Psoas muscle (tissue), 7 donors: ENCODE measurements at regions not wholly inside any gene's neighbourhood (a gene's known extent, or its start where the extent isn't known, plus 50 kb on each side); places are given as distances from the start of the nearest gene placed in this dataset.

Experiments
- ATAC-seq, 4 donors: fragments of 200-7000 bp; cut with Tn5 transposase; one replicate each; pipeline ENCODE4 v1.9.1; 2020; ENCODE audit warnings: moderate library complexity in 3 of 4, mild to moderate bottlenecking in 2 of 4
- DNase-seq, 2 donors: peaks; one replicate each; pipeline ENCODE4 v3.0.0-alpha.2; 2020
- H3K27ac ChIP-seq: fragments of 200-600 bp; one replicate; pipeline ENCODE4 v1.8.0; 2022
- H3K27me3 ChIP-seq, 3 donors: fragments of 200-600 bp in 1 of 3; one replicate each; pipeline versions ENCODE4 v1.6.1 to v1.8.0; 2013 to 2022; ENCODE audit warnings: low read length in 2 of 3, mild to moderate bottlenecking in 2 of 3, moderate library complexity in 1 of 3; ENCODE audit not compliant: insufficient read depth in 3 of 3
- H3K36me3 ChIP-seq, 2 donors: fragments of 200-600 bp in 1 of 2; one replicate each; pipeline versions ENCODE4 v1.6.1 to v1.8.0; 2013 to 2022; ENCODE audit warnings: low read depth in 1 of 2, mild to moderate bottlenecking in 1 of 2, moderate library complexity in 1 of 2; ENCODE audit not compliant: insufficient read depth in 1 of 2
- H3K4me1 ChIP-seq: fragments of 200-600 bp; one replicate; pipeline ENCODE4 v1.8.0; 2022
- H3K4me3 ChIP-seq: fragments of 200-600 bp; one replicate; pipeline ENCODE4 v1.8.0; 2022; ENCODE audit warnings: mild to moderate bottlenecking
- H3K9me3 ChIP-seq: fragments of 200-600 bp; one replicate; pipeline ENCODE4 v1.8.0; 2022
- CTCF ChIP-seq: fragments of 200-600 bp; IDR thresholded peaks from one replicate; pipeline ENCODE4 v1.8.0; 2022; ENCODE audit warnings: antibody characterized with exemption
- WGBS, 3 donors: extraction: QIAGEN DNeasy Blood & Tissue Kit; methylation state at CpG; one replicate each; pipeline versions ENCODE4 v1.1.6 to v1.1.7; 2013; 5-methylcytosine and 5-hydroxymethylcytosine counted together
- intact Hi-C, 2 donors: fragments of 100-400 bp; cut with DNase I; formaldehyde crosslinking; loops; one replicate each; pipeline versions ENCODE4 v1.11.0 to v1.14.2; 2022
- donor health status: healthy with polysubstance abuse.
- donor health status: DM: no; HTN: no; CAD: no; lungs with moderate emphysema.
- donor health status: Bipolar disorder and iron deficiency.
- donor health status: healthy.
- donor health status: DM: yes; HTN: yes; CAD: no.
- donor health status: DM: no; HTN: no; CAD: no.
- donor health status: DM: yes; HTN: yes; CAD: no.

DNA sequence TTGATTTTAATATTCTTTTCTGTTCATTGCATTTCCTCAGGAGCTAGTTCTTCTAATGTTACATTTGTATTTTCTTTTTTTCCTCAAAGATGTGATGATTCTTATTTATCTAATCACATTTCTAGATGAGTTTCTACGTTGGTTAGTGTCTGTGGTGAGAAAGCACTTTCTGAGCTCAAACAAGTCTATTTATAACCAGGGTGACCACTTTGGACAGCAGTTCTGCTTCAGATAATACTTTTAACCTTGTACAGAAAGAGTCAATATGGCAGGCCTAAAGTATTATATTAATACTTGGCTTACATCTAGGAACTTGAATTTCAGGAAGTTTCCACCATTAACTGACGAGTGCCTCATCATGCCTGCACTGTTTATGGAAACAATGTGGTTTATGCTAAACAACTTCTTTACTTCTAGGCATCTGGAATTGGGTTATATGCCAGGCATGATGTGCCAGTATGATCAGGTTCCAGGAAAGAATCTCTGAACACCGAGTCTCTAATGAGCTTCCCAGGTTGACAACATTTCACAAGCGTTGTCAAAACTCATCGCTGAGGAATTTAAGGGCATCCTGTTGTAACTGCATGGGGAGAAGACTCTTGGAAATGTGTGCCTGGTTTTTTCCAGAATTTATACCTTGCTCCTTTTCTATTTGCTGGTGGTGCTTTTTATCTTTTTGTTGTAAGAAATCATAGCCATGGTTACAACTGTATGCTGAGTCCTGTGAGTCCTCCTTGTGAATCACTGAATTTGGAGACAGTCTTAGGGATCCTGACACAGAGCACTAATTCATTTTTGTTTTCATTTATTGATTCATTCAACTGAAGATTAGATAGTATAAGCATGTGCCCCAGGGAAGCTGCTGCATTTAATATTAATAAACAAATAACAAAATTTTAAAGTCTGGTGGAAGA is 344.4 kb upstream of the PCDH9 start:
- DNase-seq (no peak), ATAC-seq (peak in 2 of 4 donors; percentile 22 to 41)
- 43 to 49% (median 43%) methylated on average over 5 of the region's 5 CpGs for WGBS, 3 donors
- H3K27ac ChIP-seq = no peak overlapping the region
- intact Hi-C loops = no loop called here
- no peaks in the 10 kb centered on the region for H3K4me1 ChIP-seq
- H3K4me3 ChIP-seq = no peak overlapping the region
- H3K27me3 ChIP-seq = no peaks in the 10 kb centered on the region
- no peaks in the 10 kb centered on the region for H3K9me3 ChIP-seq
- no peak for TF ChIP-seq CTCF
- H3K36me3 ChIP-seq = no peaks in the 10 kb centered on the region

- Histone ChIP-seq H3K4me3 (no peak overlapping the region), H3K27me3 (no peaks in the 10 kb centered on the region), H3K27ac (no peak overlapping the region), H3K36me3 (no peaks in the 10 kb centered on the region), H3K9me3 (no peaks in the 10 kb centered on the region), H3K4me1 (no peaks in the 10 kb centered on the region)
- intact Hi-C loops = no loop called here
- DNase-seq = no peak
- 74 to 83% (median 80%) methylated on average over 4 of the region's 4 CpGs for WGBS, 3 donors
- ATAC-seq = no peak
- TF ChIP-seq CTCF = no peak
These were observed 338.1 kb upstream of the PCDH9 start for GRCh38 chr13:67568205-67568604.

- no peak for DNase-seq
These were observed 327.6 kb upstream of the PCDH9 start for GRCh38 chr13:67557642-67558241.

DNA sequence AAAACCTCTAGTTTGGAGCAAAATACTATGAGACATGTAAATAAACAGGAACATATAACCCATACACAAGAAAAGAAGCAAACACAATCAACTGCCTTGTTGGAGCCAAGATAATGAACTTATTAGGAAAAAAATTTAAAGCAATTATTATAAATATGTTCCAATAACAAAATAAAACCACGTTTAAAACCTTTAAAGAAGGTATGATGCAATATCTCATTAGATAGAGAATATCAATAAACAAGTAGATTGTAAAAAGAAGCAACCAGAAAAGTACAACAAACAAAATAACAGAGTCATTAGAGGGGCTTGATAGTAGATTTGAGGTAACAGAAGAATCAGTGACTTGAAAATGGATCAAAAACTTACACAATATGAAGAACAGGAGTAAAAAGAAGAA is 327.0 kb upstream of the PCDH9 start:
- H3K4me1 ChIP-seq = no peaks in the 10 kb centered on the region
- no peak for TF ChIP-seq CTCF
- no peaks in the 10 kb centered on the region for H3K9me3 ChIP-seq
- DNase-seq (no peak), ATAC-seq (no peak)
- intact Hi-C loops = no loop called here
- WGBS, 3 donors = 20 to 51% (median 50%) methylated on average over 1 of the region's 1 CpG
- H3K27ac ChIP-seq = no peak overlapping the region
- H3K36me3 ChIP-seq = no peaks in the 10 kb centered on the region
- H3K4me3 ChIP-seq = no peak overlapping the region
- H3K27me3 ChIP-seq = peaks cover 0 to 2% (median 0%) of the 10 kb centered on the region in 3 donors

More at GRCh38 chr13:67557642-67558241, 327.6 kb upstream of the PCDH9 start:
- no peak overlapping the region for H3K4me3 ChIP-seq
- no peak overlapping the region for H3K27ac ChIP-seq
- no peak for TF ChIP-seq CTCF
- H3K36me3 ChIP-seq = no peaks in the 10 kb centered on the region
- WGBS, 3 donors = 84 to 85% (median 85%) methylated on average over 2 of the region's 2 CpGs
- H3K27me3 ChIP-seq = peaks cover 0 to 2% (median 0%) of the 10 kb centered on the region in 3 donors
- no peaks in the 10 kb centered on the region for H3K9me3 ChIP-seq
- H3K4me1 ChIP-seq = no peaks in the 10 kb centered on the region
- ATAC-seq = no peak
- intact Hi-C loops = no loop called here
